NCI-H82 (cell line): ENCODE measurements at regions not wholly inside any gene's neighbourhood (a gene's known extent, or its start where the extent isn't known, plus 50 kb on each side); places are given as distances from the start of the nearest gene placed in this dataset.

ENCODE experiments used
- DNase-seq: peaks from one replicate; lab custom pipeline; 2025; lab: John Stamatoyannopoulos, UW

DNA sequence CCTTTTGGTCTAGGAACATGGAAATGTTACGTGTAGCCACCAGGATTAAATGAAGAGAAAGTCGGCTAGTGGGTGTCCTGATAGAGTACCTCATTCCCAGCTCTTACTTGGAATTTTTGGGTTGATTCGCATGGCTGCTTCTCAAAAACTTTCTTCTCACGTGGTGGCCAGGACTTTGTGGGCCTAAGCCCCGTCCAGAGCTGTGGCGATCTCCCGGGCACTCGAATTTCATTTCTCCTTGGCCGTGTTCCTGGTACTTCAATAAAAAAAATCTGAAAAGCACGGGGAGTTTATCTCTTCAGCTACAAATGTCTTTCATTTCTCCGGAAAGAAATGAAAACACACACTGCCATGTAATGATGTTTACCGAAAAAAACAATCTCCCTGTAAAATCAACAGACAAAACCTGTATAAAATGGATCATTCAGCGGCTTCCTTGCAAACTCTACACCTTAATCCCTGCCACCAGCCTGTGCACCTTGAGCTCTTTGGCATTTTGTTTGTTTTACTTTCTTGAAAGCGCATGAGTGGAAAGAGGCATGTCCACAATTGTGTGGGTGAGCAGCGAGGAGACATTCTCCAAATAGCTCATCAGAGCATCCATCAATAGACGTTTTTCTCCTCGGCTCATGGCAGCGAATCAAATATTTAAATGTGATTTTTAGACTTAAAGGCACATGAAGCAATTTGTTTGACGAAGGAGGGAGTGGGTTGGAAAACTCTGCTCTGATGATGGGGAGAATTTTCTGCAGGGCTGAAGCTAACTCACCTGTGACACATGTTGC lies 173.1 kb downstream of the TFAP2C start:
- no peak for DNase-seq

- DNase-seq: no peak
These were observed 173.7 kb downstream of the TFAP2C start for GRCh38 chr20:56802805-56803204.

DNA sequence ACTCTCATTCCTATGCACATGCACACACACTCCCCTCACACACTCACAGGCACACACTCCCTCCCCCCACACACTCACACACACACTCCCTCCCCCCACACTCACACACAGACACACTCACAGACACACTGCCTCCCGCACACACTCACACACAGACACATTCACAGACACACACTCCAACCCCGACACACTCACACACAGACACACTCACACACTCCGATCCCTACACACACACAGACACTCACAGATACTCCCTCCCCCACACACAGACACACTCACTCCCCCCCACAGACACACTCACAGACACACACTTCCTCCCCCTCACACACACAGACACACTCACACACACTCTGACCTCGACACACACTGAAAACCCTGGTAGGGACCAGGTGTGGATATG lies 176.2 kb downstream of the TFAP2C start:
- DNase-seq: no peak

GRCh38 chr20:56805966-56806365 lies 176.9 kb downstream of the TFAP2C start:
- no peak for DNase-seq

DNA sequence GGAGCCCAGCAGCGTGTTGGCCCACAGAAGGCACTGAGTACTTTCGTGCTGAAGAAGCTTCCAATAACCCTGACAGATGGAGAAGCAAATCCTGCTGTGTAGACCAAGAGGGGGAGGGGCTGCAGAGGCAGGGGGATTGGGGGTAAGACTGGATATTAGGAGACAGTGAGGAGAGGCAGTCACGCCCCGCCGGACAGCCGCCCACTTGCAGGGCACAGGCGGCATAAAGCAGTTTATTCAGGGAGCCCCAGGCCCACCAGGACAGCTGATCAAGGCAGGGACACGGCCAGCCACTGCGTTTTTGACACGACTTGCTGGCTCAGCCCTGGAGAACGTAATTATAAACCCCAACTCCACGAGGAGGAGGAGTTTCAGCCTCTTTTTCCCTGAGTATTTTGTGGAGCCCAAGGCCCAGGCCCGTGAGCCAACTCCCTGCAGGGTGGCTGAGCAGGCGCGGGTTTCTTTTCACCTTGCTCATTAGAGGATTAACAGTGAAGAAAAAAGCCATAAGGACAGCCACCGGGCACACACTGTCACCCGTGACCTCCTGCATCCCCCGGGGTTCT lies 177.9 kb downstream of the TFAP2C start:
- DNase-seq: no peak

DNA sequence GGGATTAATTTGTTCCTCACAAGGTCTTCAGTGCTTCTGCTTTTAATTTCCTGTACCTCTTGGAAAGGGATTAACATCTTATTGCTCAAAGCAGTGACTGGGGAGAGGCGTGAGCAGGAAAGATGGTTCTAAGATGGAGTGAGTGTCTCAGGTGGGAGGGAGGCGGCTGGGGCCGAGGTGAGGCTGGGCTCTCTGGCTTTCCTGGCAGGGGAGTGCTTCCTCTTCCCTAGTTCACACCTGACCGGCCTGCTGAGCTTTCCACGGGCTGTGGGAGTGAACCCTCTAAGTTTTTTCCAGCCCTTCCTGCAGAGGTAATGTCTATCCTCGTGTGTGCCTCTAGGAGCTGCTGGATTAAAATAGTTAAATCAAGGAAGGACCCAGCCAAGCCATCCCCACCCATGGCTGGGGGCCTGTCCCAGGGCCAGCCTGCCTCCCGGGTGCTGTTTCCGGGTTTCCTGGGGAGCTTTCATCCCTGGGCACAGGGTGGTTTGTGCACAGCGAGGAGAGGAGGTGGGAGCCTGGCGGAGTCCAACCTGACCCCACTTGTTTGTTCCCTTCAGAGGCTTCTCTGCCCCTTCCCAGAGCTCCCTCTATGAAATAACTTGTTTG lies 179.1 kb downstream of the TFAP2C start:
- DNase-seq: no peak

GRCh38 chr20:56808732-56809131 lies 179.6 kb downstream of the TFAP2C start:
- DNase-seq: no peak

- DNase-seq: no peak
These were observed 180.6 kb downstream of the TFAP2C start for GRCh38 chr20:56809668-56810067.

DNA sequence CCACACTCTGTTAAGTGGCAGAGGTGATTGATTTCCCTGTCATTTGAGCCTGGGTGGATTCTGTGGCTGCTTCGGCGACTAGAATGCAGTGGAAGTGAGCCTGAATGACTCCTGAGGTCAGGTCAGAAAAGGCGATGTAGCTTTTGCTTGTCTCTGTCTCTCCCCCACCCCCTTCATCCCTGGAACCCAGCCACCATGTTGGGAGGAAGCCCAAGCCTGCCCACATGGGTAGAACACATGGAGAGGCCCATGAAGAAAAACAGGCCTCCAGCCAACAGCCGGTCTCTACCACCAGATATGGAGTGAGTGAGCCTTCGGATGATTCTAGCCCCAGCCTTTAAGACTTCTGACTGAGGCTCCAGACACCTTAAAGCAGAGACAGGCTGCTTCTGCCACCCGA lies 181.0 kb downstream of the TFAP2C start:
- no peak for DNase-seq

- DNase-seq: no peak
These were observed 186.7 kb downstream of the TFAP2C start for GRCh38 chr20:56815796-56816195.

- no peak for DNase-seq
These were observed 187.2 kb downstream of the TFAP2C start for GRCh38 chr20:56816349-56816748.

- no peak for DNase-seq
These were observed 188.9 kb downstream of the TFAP2C start for GRCh38 chr20:56817780-56818675.

GRCh38 chr20:56820984-56821383 lies 191.9 kb downstream of the TFAP2C start:
- no peak for DNase-seq

DNA sequence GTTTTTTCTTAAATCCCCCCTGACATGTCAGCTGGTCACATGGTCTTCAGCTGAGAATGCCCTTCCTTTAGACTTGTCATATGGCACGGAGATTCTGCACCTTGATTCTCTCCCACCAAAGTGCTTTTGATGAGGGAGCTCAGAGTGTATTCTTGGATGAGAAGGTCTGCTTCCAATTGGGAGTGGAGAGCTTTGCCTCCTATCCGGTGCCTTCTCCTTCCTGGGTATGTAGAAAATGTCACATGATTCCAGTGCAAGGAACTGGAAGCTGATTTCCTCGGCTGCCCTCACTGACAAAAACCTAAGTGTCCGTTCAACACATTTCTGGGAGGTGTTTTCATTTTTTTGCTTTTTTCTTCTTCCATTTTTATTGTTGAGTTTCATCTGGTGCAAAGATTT lies 197.2 kb downstream of the TFAP2C start:
- no peak for DNase-seq

GRCh38 chr20:56826705-56827665 lies 197.9 kb downstream of the TFAP2C start:
- no peak for DNase-seq

GRCh38 chr20:56827763-56828162 lies 198.7 kb downstream of the TFAP2C start:
- DNase-seq: no peak

- no peak for DNase-seq
These were observed 199.3 kb downstream of the TFAP2C start for GRCh38 chr20:56828402-56828801.

- DNase-seq: no peak
These were observed 200.8 kb downstream of the TFAP2C start for GRCh38 chr20:56829788-56830385.

DNA sequence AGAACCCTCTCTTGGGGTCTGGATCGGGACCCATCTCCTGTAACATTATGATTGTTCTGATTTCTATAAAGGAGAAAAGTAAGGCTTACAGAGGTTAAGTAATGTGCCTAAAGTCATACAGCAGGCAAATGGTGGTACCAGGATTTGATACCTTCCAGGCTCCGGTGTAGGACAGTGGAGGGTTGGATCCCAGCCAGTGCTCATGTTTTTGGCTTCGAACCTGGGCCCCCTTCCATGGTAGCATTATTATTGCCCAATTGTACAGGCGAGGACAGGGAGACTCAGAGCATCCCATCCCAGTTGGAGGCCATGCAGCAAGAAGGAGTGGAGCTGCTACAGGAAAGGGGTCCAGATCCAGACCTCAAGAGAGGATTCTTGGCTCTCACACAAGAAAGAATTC lies 202.7 kb downstream of the TFAP2C start:
- DNase-seq: no peak

DNA sequence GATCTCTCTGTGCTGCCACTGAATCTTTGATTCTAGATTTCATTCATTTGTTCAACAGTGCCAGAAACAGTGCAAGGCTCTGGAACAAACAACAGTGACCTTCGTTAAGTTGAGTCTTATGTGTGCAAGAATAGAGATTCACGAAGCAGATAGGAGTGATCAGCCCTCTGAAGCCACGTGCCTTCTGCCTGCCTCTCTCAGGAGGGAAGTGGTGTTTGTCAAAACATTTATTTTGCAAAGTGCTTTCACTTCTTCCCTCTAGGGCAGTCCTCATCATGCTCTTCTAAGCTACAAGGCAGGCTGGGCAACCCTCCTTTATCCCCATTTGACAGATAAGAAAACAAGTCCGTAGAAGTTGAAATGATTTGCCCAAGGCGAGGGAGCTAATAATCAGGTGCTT lies 204.3 kb downstream of the TFAP2C start:
- no peak for DNase-seq
